Esophagus squamous epithelium (tissue), 4 donors: ENCODE measurements at regions not wholly inside any gene's neighbourhood (a gene's known extent, or its start where the extent isn't known, plus 50 kb on each side); places are given as distances from the start of the nearest gene placed in this dataset.

Experiments used
- CTCF ChIP-seq, 6 experiments: fragments of 450-650 bp in 4 of 6; fragments of 200-600 bp in 2 of 6; sonication (generic) in 2 of 6; IDR thresholded peaks; one replicate each; pipeline ENCODE4 v1.5.1; 2016 to 2019; ENCODE audit warnings: antibody characterized with exemption in 6 of 6, mild to moderate bottlenecking in 4 of 6, moderate library complexity in 4 of 6
- POLR2A ChIP-seq, 4 donors: fragments of 450-650 bp; IDR thresholded peaks; one replicate each; pipeline ENCODE4 v1.6.1; 2017; ENCODE audit warnings: antibody characterized with exemption in 4 of 4, mild to moderate bottlenecking in 4 of 4, moderate library complexity in 3 of 4

GRCh38 chr5:28156981-28157380 is 1118.6 kb upstream of the CDH9 start:
- TF ChIP-seq CTCF (IDR thresholded peaks at IDR 0.05) (no peak), POLR2A (IDR thresholded peaks at IDR 0.05) (no peak)
